ENCODE measurements at regions not wholly inside any gene's neighbourhood (a gene's known extent, or its start where the extent isn't known, plus 50 kb on each side); places are given as distances from the start of the nearest gene placed in this dataset.
"Not testable (repeated sequence)": the region's sequence is repeated elsewhere in the genome, so short reads cannot be mapped to it uniquely, and the experiment has no call there.

DNA sequence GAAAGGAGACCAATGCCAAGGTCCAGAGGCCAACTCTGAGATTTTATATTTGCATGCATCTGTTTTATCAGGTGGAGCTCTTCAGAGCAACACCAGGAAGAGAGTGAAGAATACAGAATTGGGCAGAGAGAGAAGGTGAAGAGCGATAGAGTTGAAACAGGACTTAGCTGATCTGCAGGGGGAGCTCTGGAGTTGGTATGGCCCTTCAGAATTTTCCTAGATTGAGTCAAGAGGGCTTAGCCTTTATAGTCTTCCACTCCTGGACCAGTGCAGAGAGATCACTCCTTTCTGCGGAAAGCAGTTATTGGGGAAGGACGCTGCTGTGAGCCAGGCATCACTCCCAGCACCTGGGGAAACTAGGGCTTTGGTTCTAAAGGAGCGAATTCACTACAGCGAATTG lies 105.0 kb upstream of the DGKB start:
- Mint-ChIP-seq H3K4me1 (no peaks in the 10 kb centered on the region), H3K4me3 (no peak overlapping the region), H3K27me3 (no peaks in the 10 kb centered on the region), H3K36me3 (ENCODE audit: low read depth) (no peaks in the 10 kb centered on the region), H3K9me3 (ENCODE audit: low read depth) (no peaks in the 10 kb centered on the region), H3K27ac (no peak overlapping the region)
- intact Hi-C loops (cut with DNase I, micrococcal nuclease): no loop called here
- ATAC-seq: no peak
- ChIA-PET POLR2A (no interaction called here), CTCF (interaction anchor here (3.5 kb wide), 1 partner anchor 9 kb away, joined by 16 read pairs; no protein-coding TSS in a partner anchor)
- no peak for DNase-seq

DNA sequence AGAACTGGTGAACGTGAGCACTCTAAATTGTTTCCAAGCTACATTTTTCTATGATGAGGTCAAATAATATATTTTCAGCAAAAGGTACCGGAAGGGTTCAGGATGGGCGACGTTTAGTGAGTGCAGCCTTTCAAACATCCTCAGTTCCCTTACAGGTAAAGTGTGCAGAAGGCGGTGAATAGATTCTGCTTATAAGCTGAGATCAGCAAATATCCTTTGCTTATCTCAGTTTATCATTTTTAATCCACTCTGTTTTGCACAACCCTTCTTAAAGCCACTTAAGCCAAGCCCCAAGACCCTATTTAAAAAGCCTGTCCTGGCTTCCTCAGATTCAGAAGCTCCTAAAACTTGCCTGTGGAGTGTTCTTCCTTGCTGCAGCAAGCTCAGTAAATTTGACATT lies 103.1 kb upstream of the DGKB start:
- H3K27me3 Mint-ChIP-seq: no peaks in the 10 kb centered on the region
- no peak overlapping the region for H3K4me3 Mint-ChIP-seq
- ChIA-PET CTCF (interaction anchor here (3.5 kb wide), 1 partner anchor 11 kb away, joined by 16 read pairs; no protein-coding TSS in a partner anchor), POLR2A (no interaction called here)
- H3K4me1 Mint-ChIP-seq: no peaks in the 10 kb centered on the region
- no peaks in the 10 kb centered on the region for H3K9me3 Mint-ChIP-seq (ENCODE audit: low read depth)
- no peaks in the 10 kb centered on the region for H3K36me3 Mint-ChIP-seq (ENCODE audit: low read depth)
- no peak overlapping the region for H3K27ac Mint-ChIP-seq
- intact Hi-C loops (cut with DNase I, micrococcal nuclease): no loop called here
- ATAC-seq: no peak
- DNase-seq: no peak

DNA sequence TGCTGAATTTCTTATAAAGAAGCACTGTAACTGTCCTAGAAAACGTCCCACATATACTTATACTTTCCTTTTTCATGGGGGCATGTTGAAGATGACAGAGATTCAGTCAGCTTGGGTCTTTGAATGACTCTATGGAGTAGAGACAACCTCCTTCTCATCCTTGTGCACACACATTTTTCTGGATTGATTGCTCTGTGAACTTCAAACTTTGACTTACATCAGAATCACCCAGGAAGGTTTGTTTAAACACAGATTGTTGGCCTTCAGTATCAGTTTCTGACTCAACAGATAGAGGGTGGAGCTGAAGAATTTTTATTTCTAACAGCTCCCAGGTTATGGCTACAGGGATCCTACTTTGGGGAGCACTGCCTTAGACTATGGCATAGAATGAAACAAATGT lies 97.6 kb upstream of the DGKB start:
- DNase-seq (no peak), ATAC-seq (no peak)
- Mint-ChIP-seq H3K9me3 (ENCODE audit: low read depth) (no peaks in the 10 kb centered on the region), H3K27ac (no peak overlapping the region), H3K4me3 (no peak overlapping the region), H3K36me3 (ENCODE audit: low read depth) (no peaks in the 10 kb centered on the region), H3K4me1 (no peaks in the 10 kb centered on the region), H3K27me3 (no peaks in the 10 kb centered on the region)
- intact Hi-C loops (cut with DNase I, micrococcal nuclease): no loop called here
- CTCF ChIA-PET: no interaction called here
- POLR2A ChIA-PET: no interaction called here

DNA sequence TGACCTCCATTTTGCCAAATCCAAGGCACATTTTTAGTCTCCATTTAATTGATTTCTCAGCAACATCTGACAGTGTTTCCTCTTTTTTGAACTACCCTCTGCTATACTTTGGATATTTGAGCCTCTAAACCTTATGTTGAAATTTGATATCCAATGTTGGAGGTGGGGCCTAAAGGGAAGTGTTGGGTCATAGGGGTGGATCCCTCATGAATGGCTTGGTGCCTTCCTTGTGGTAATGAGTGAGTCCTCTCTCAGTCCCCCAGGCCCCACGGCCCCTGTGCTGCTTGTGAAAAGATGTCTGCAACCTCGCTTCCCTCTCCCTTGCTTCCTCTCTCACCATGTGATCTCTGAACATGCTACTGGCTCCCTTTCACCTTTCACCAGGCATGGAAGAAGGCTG lies 96.8 kb upstream of the DGKB start:
- no peak overlapping the region for H3K4me3 Mint-ChIP-seq

DNA sequence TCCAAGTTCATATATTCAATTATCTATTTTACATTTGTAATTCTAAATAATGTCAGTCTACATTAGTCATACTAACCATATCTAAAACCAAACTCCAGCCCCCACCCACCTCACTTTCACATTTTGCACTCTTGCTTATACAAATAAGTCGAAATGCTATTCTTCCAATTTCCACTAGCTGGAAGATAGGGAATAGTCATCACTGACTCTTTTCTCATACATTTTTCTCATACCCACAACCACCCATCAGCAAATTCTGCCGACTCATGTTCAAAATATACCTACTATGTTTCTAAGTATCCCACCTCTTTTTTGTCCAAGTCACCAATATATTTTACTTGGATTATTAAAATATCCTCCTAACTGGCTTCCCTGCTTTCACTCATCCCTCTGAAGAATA lies 93.2 kb upstream of the DGKB start:
- intact Hi-C loops (cut with DNase I, micrococcal nuclease): no loop called here
- POLR2A ChIA-PET: no interaction called here
- Mint-ChIP-seq H3K4me1 (no peaks in the 10 kb centered on the region), H3K36me3 (ENCODE audit: low read depth) (no peaks in the 10 kb centered on the region), H3K4me3 (no peak overlapping the region), H3K27me3 (no peaks in the 10 kb centered on the region), H3K9me3 (ENCODE audit: low read depth) (no peaks in the 10 kb centered on the region), H3K27ac (no peak overlapping the region)
- no peak for DNase-seq
- CTCF ChIA-PET: interaction anchor here (1.3 kb wide), 1 partner anchor 20 kb away, joined by 3 read pairs; no protein-coding TSS in a partner anchor
- no peak for ATAC-seq

More for the DNA sequence above, 96.8 kb upstream of the DGKB start:
- no peak for ATAC-seq
- ChIA-PET CTCF (no interaction called here), POLR2A (no interaction called here)
- intact Hi-C loops (cut with DNase I, micrococcal nuclease): no loop called here
- Mint-ChIP-seq H3K27ac (no peak overlapping the region), H3K27me3 (no peaks in the 10 kb centered on the region), H3K9me3 (ENCODE audit: low read depth) (no peaks in the 10 kb centered on the region), H3K4me1 (no peaks in the 10 kb centered on the region), H3K36me3 (ENCODE audit: low read depth) (no peaks in the 10 kb centered on the region)
- no peak for DNase-seq

DNA sequence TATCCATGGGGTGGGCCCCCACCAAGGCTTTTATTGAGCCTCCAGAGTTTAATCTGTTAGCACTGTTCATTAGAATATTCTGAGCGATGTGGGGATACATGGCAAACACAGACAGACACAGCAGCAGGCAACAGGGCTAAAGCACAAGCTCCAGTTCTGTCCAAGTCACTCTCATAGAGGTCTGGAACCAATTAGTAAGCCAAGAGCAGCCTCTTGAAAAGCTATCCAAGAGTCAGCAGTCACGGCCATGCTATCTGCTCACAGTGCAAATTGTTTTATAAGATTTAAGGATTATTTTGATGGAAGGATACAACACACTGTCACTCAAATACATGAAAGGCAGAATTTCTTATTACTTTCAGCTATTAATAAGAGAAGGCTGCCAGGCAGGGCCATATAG lies 86.4 kb upstream of the DGKB start:
- Mint-ChIP-seq H3K9me3 (ENCODE audit: low read depth) (peaks cover 4% of the 10 kb centered on the region), H3K27ac (no peak overlapping the region), H3K4me1 (no peaks in the 10 kb centered on the region), H3K36me3 (ENCODE audit: low read depth) (no peaks in the 10 kb centered on the region), H3K4me3 (no peak overlapping the region), H3K27me3 (no peaks in the 10 kb centered on the region)
- ATAC-seq: no peak
- POLR2A ChIA-PET: no interaction called here
- CTCF ChIA-PET: interaction anchor here (0.8 kb wide), 1 partner anchor 24 kb away, joined by 3 read pairs; no protein-coding TSS in a partner anchor
- intact Hi-C loops (cut with DNase I, micrococcal nuclease): no loop called here
- no peak for DNase-seq

DNA sequence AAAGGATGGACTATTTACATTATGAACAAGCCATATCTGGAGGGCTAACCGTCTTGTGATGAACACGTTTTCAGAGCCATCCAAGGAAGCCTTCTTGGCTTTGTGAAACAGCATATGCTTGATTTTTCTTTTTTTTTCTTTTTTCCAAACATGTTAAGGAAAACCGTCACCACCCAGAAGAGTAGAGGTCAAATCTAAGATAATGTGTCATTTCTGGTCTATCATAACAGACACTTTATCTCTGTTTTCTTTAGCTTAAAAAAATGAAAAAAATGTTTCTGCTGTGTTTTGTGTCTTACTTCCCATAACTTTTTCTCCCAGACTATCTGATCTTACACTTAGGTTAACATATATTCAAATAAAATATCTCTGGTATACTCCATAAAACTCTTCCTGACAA lies 76.1 kb upstream of the DGKB start:
- Mint-ChIP-seq H3K36me3 (ENCODE audit: low read depth) (no peaks in the 10 kb centered on the region), H3K4me3 (no peak overlapping the region), H3K9me3 (ENCODE audit: low read depth) (peaks cover 8% of the 10 kb centered on the region), H3K4me1 (no peaks in the 10 kb centered on the region), H3K27me3 (no peaks in the 10 kb centered on the region), H3K27ac (no peak overlapping the region)
- intact Hi-C loops (cut with DNase I, micrococcal nuclease): no loop called here
- DNase-seq (no peak), ATAC-seq (no peak)
- ChIA-PET CTCF (no interaction called here), POLR2A (no interaction called here)

DNA sequence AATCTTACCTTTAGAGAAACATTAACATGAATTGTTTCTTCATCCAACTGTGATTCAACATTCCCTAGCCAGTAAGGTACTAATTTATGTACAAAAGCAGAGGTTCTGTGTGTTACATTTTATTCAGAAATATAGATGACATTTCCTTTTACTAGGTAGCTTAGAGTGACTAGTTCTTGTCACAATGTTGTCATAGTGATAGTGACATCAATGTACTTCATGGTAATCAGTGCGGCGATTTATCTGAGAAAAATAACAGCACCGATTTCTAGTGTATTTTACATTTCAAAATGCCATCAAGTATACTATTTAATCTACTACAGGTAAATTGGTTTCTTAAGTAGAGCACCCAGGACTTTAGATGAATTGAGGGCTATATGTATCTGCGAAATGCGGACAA lies 72.1 kb upstream of the DGKB start:
- no peak overlapping the region for H3K27ac Mint-ChIP-seq
- no peak overlapping the region for H3K4me3 Mint-ChIP-seq
- ChIA-PET CTCF (no interaction called here), POLR2A (no interaction called here)
- ATAC-seq: no peak
- no peaks in the 10 kb centered on the region for H3K36me3 Mint-ChIP-seq (ENCODE audit: low read depth)
- no peaks in the 10 kb centered on the region for H3K4me1 Mint-ChIP-seq
- intact Hi-C loops (cut with DNase I, micrococcal nuclease): no loop called here
- H3K27me3 Mint-ChIP-seq: no peaks in the 10 kb centered on the region
- no peak for DNase-seq
- no peaks in the 10 kb centered on the region for H3K9me3 Mint-ChIP-seq (ENCODE audit: low read depth)

DNA sequence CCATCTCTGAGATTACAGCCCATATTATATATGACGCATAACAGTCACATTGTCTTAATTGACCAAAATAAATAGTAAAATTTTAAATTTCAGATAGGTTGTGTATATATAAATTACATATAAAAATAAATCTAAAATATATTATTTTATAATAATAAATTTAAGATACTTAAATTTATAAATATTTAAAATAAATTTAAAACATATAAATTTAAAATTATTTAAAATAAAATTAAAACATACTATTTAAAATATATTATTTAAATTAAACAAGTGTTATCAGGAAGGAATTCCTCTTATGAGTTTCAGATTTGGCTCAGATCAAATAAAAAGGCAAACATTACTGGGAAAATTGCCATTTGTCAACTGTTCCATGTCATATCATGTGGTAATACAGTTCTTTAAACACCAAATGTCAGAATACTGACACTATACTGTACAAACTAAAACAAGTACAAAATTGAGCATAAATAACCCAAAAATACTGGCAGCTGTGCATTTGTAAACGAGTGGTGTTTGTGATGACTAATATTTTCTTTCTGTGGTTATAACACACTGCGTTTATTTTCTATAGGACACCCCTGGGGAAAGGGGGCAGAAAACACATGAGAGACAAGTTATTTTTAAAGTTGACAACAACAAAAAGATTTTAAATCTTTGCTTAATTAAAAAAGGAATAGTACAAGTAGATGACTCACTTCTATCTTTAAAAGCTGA lies 71.3 kb upstream of the DGKB start:
- ChIA-PET CTCF (no interaction called here), POLR2A (no interaction called here)
- no peaks in the 10 kb centered on the region for H3K4me1 Mint-ChIP-seq

DNA sequence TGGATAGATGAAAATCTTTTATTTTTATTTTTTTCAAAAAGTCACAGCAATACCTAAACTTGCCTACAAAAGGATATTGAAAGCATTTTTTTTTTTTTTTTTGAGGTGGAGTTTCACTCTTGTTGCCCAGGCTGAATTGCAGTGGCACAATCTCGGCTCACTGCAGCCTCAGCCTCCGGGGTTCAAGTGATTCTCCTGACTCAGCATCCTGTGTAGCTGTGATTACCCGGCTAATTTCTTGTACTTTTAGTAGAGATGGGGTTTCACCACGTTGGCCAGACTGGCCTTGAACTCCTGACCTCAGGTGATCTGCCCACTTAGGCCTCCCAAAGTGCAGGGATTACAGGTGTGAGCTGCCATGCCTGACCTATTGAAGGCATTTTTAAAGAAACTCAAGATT lies 69.1 kb upstream of the DGKB start:
- H3K4me3 Mint-ChIP-seq; intact Hi-C loops (cut with DNase I, micrococcal nuclease); H3K27ac Mint-ChIP-seq; ATAC-seq; H3K36me3 Mint-ChIP-seq (ENCODE audit: low read depth); POLR2A ChIA-PET; H3K4me1 Mint-ChIP-seq; DNase-seq; H3K9me3 Mint-ChIP-seq (ENCODE audit: low read depth); H3K27me3 Mint-ChIP-seq: not testable (repeated sequence)
- CTCF ChIA-PET: interaction anchor here (0.7 kb wide), 1 partner anchor 1625 kb away, joined by 3 read pairs; no protein-coding TSS in a partner anchor

More for the DNA sequence above, 71.3 kb upstream of the DGKB start:
- H3K36me3 Mint-ChIP-seq (ENCODE audit: low read depth): no peaks in the 10 kb centered on the region
- H3K9me3 Mint-ChIP-seq (ENCODE audit: low read depth): no peaks in the 10 kb centered on the region
- H3K27ac Mint-ChIP-seq: no peak overlapping the region
- no peaks in the 10 kb centered on the region for H3K27me3 Mint-ChIP-seq
- intact Hi-C loops (cut with DNase I, micrococcal nuclease): no loop called here
- ATAC-seq: no peak
- H3K4me3 Mint-ChIP-seq: no peak overlapping the region
- DNase-seq: no peak

DNA sequence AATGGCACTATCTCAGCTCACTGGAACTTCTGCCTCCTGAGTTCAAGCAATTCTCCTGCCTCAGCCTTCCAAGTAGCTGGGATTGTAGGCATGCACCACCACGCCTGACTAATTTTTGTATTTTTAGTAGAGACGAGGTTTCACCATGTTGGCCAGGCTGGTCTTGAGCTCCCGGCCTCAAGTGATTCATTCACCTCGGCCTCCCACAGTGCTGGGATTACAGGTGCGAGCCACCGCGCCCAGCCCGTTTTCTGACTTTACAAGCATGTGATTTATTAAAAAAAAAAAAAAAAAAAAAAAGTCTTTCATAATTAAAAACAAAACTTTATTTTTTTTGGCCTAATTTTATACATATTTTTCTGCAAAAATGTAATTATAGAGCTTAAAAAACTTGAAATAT lies 64.8 kb upstream of the DGKB start:
- H3K36me3 Mint-ChIP-seq (ENCODE audit: low read depth); H3K27me3 Mint-ChIP-seq; intact Hi-C loops (cut with DNase I, micrococcal nuclease); ATAC-seq; DNase-seq; H3K4me3 Mint-ChIP-seq; H3K4me1 Mint-ChIP-seq; H3K9me3 Mint-ChIP-seq (ENCODE audit: low read depth); POLR2A ChIA-PET; H3K27ac Mint-ChIP-seq: not testable (repeated sequence)
- CTCF ChIA-PET: interaction anchor here (1.2 kb wide), 1 partner anchor 48 kb away, joined by 3 read pairs; no protein-coding TSS in a partner anchor

DNA sequence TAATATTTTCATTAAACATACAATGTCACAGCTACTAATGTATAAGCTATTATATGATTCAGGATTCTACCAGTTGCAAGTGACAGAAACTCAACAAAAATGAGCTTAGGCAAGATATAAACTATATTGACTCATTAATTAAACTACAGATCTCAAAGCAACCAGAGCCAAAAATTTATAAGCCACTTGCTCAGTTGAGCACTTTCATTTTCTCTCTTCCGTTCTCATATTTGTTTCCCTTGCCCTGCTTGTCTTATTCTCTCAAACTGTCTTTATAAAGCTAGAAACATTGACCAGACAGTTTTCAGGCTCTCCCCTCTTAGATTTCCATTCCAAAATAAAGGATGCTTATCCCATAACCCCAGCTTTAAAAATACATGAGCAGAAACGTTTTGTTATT lies 60.2 kb upstream of the DGKB start:
- Mint-ChIP-seq H3K27me3 (no peaks in the 10 kb centered on the region), H3K9me3 (ENCODE audit: low read depth) (peaks cover 3% of the 10 kb centered on the region), H3K36me3 (ENCODE audit: low read depth) (no peaks in the 10 kb centered on the region), H3K27ac (no peak overlapping the region), H3K4me1 (no peaks in the 10 kb centered on the region), H3K4me3 (no peak overlapping the region)
- ChIA-PET CTCF (no interaction called here), POLR2A (no interaction called here)
- ATAC-seq (no peak), DNase-seq (no peak)
- intact Hi-C loops (cut with DNase I, micrococcal nuclease): no loop called here
